Body of pancreas (tissue), 4 donors: ENCODE measurements at regions not wholly inside any gene's neighbourhood (a gene's known extent, or its start where the extent isn't known, plus 50 kb on each side); places are given as distances from the start of the nearest gene placed in this dataset.

Source experiments
- ATAC-seq: fragments of 150-250 bp; one replicate; pipeline ENCODE4 v1.9.1; 2016
- DNase-seq, 4 donors: peaks; one replicate each; pipeline ENCODE4 v3.0.0-alpha.2; 2019
- H3K27ac ChIP-seq, 4 donors: fragments of 200-600 bp; sonication (generic); 1 replicate in 3 of 4; 2 replicates in 1 of 4; pipeline versions ENCODE4 v1.5.1 to v1.6.1; 2016 to 2019; ENCODE audit warnings: mild to moderate bottlenecking in 1 of 4, mixed read lengths in 1 of 4, moderate library complexity in 1 of 4
- H3K27me3 ChIP-seq, 2 donors: fragments of 200-600 bp; sonication (generic); one replicate each; pipeline ENCODE4 v1.6.0; 2016; ENCODE audit warnings: mild to moderate bottlenecking in 1 of 2
- H3K36me3 ChIP-seq, 2 donors: fragments of 200-600 bp; sonication (generic); replicated peaks in 1 of 2; 2 replicates each; pipeline ENCODE4 v1.5.1; 2016; ENCODE audit warnings: low read depth in 2 of 2; ENCODE audit not compliant: insufficient read depth in 1 of 2
- H3K4me1 ChIP-seq: fragments of 200-600 bp; sonication (generic); one replicate; pipeline ENCODE4 v1.6.0; 2016
- H3K4me3 ChIP-seq, 2 donors: fragments of 200-600 bp; sonication (generic); 1 replicate in 1 of 2; 2 replicates in 1 of 2; pipeline ENCODE4 v1.5.1; 2016 to 2019
- H3K9me3 ChIP-seq, 3 donors: fragments of 200-600 bp; sonication (generic); 1 replicate in 2 of 3; 2 replicates in 1 of 3; pipeline ENCODE4 v1.5.1; 2016
- POLR2A ChIP-seq, 3 donors: fragments of 450-650 bp; IDR thresholded peaks; one replicate each; pipeline ENCODE4 v1.6.1; 2016; ENCODE audit warnings: antibody characterized with exemption in 3 of 3, mild to moderate bottlenecking in 2 of 3
- WGBS, 2 donors: methylation state at CpG; one replicate each; pipeline ENCODE4 v1.1.5; 2017; 5-methylcytosine and 5-hydroxymethylcytosine counted together
- intact Hi-C: fragments of 100-400 bp; cut with DNase I; formaldehyde crosslinking; loops from one replicate; pipeline ENCODE4 v1.15.1; 2023
- TF ChIP-seq, protein P1 (sequence below), 7 experiments: fragments of 450-650 bp in 4 of 7; fragments of 200-600 bp in 3 of 7; sonication (generic) in 3 of 7; IDR thresholded peaks; one replicate each; pipeline ENCODE4 v1.5.1; 2016 to 2019; ENCODE audit warnings: antibody characterized with exemption in 7 of 7

GRCh38 chr3:40704224-40704623 lies 179.5 kb downstream of the ZNF621 start:
- TF ChIP-seq, protein P1, sequence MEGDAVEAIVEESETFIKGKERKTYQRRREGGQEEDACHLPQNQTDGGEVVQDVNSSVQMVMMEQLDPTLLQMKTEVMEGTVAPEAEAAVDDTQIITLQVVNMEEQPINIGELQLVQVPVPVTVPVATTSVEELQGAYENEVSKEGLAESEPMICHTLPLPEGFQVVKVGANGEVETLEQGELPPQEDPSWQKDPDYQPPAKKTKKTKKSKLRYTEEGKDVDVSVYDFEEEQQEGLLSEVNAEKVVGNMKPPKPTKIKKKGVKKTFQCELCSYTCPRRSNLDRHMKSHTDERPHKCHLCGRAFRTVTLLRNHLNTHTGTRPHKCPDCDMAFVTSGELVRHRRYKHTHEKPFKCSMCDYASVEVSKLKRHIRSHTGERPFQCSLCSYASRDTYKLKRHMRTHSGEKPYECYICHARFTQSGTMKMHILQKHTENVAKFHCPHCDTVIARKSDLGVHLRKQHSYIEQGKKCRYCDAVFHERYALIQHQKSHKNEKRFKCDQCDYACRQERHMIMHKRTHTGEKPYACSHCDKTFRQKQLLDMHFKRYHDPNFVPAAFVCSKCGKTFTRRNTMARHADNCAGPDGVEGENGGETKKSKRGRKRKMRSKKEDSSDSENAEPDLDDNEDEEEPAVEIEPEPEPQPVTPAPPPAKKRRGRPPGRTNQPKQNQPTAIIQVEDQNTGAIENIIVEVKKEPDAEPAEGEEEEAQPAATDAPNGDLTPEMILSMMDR (IDR thresholded peaks at IDR 0.05), result no peak
- TF ChIP-seq POLR2A (IDR thresholded peaks at IDR 0.05), result no peak
- ATAC-seq, result no peak
- intact Hi-C loops, result no loop called here

DNA sequence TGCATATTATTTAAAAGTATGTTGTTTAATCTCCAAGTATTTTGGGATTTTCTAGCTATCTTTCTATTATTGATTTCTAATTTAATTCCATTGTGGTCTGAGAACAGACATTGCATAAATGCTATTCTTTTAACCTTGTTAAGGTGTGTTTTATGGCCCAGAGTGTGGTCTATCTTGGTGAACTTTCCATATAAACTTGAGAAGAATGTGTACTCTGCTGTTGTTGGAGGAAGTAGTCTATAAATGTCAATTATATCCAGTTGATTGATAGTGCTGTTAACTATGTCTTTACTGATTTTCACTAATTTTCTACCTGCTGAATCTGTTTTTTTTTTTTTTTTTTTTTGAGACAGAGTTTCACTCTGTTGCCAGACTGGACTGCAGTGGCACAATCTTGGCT lies 180.9 kb downstream of the ZNF621 start:
- no peak for TF ChIP-seq POLR2A (IDR thresholded peaks at IDR 0.05)
- TF ChIP-seq, protein P1 (IDR thresholded peaks at IDR 0.05), result no peak
- no peaks in the 10 kb centered on the region for H3K4me1 ChIP-seq
- DNase-seq, result no peak
- no peak overlapping the region for H3K4me3 ChIP-seq
- no peaks in the 10 kb centered on the region for H3K36me3 ChIP-seq
- H3K27me3 ChIP-seq, result no peaks in the 10 kb centered on the region
- intact Hi-C loops, result no loop called here
- no peak overlapping the region for H3K27ac ChIP-seq
- ATAC-seq, result no peak
- peaks cover 0 to 4% (median 0%) of the 10 kb centered on the region in 3 donors for H3K9me3 ChIP-seq

More at GRCh38 chr3:40704224-40704623, 179.5 kb downstream of the ZNF621 start:
- H3K27ac ChIP-seq, result no peak overlapping the region
- H3K4me3 ChIP-seq, result no peak overlapping the region
- no peaks in the 10 kb centered on the region for H3K36me3 ChIP-seq
- peaks cover 0 to 7% (median 0%) of the 10 kb centered on the region in 3 donors for H3K9me3 ChIP-seq
- no peaks in the 10 kb centered on the region for H3K27me3 ChIP-seq
- WGBS, 2 donors, result 53% methylated on average over 1 of the region's 1 CpG
- H3K4me1 ChIP-seq, result no peaks in the 10 kb centered on the region
- DNase-seq, result no peak

DNA sequence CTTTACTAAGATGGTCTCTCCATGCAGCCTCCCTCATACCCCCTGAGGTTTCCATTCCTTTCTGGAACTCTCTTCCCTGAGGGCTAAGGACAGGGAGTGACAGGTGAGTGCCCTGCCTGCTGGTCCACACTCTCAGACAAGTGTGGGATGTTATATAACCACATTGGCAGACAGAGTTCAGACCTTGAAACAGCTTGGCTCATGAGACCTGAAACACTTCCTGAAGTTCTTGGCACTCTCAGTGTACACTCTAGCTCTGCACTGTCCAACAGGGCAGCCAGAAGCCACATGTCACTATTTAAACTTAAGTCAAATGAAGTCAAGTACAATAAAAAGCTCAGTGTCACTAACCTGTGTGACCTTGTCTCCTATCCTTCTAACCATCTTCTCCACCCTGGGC lies 188.5 kb downstream of the ZNF621 start:
- no peaks in the 10 kb centered on the region for H3K9me3 ChIP-seq
- peaks cover 6% of the 10 kb centered on the region for H3K4me1 ChIP-seq
- TF ChIP-seq, protein P1 (IDR thresholded peaks at IDR 0.05), result no peak
- TF ChIP-seq POLR2A (IDR thresholded peaks at IDR 0.05), result no peak
- no peak overlapping the region for H3K27ac ChIP-seq
- ATAC-seq, result peak; percentile 73
- peak in 3 of 4 donors; percentile 32 to 42 (median 40) for DNase-seq
- H3K4me3 ChIP-seq, result no peak overlapping the region
- intact Hi-C loops, result no loop called here
- no peaks in the 10 kb centered on the region for H3K27me3 ChIP-seq
- H3K36me3 ChIP-seq, result no peaks in the 10 kb centered on the region

DNA sequence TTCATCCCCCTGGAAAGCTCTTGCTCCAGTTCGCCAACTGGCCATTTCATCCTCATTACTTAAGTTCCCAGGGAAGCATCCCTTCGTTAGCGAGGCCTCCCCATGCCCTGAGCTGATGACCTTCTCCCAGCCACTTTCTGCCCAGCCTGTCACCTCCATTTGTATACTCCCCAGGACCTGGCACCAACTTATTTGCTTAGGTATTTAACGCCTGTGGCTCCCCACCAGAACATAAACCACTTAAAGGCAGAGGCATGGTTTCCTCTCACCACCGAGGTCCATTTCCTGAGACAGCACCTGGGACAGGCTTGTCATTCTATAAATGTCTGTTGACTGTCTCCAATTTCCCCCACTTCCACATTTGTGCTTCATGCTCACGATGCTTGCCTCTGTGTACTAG lies 189.0 kb downstream of the ZNF621 start:
- Histone ChIP-seq H3K36me3 (no peaks in the 10 kb centered on the region), H3K4me1 (peaks cover 6% of the 10 kb centered on the region), H3K9me3 (no peaks in the 10 kb centered on the region), H3K27ac (no peak overlapping the region), H3K4me3 (no peak overlapping the region), H3K27me3 (no peaks in the 10 kb centered on the region)
- TF ChIP-seq, protein P1 (IDR thresholded peaks at IDR 0.05), result no peak
- TF ChIP-seq POLR2A (IDR thresholded peaks at IDR 0.05), result no peak
- WGBS, 2 donors, result 63 to 74% methylated on average over 6 of the region's 6 CpGs
- no peak for DNase-seq
- intact Hi-C loops, result no loop called here
- ATAC-seq, result no peak

DNA sequence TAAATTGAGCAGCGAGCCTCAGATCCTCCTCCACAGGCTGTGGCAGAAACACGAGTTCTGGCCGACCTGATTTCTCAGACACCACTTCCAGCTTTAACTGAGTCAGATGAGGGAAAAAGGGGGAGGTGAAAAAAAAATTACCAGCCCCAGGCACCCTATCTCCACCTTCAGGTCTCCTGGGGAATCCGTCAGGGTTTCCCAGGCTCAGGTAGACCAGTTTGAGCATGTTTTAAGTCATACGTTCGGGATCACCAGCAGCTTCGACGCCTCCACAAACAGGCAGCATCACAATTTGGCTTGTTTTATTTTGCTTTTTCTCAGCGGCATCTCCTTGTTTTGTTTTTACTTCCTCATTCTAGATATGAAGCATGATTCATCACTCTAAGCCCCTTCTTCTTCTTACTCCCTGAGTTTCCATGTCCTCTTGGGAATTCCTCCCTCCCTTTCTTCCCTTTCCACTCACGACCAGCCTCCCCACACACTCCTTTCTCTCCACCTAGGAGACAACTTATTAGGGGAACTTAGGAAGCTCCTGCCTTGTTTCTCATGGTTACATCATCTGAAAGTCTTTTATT lies 190.1 kb downstream of the ZNF621 start:
- Histone ChIP-seq H3K9me3 (no peaks in the 10 kb centered on the region), H3K36me3 (no peaks in the 10 kb centered on the region), H3K27ac (no peak overlapping the region), H3K27me3 (no peaks in the 10 kb centered on the region), H3K4me1 (peaks cover 9% of the 10 kb centered on the region), H3K4me3 (no peak overlapping the region)
- TF ChIP-seq, protein P1 (IDR thresholded peaks at IDR 0.05), result no peak
- TF ChIP-seq POLR2A (IDR thresholded peaks at IDR 0.05), result no peak
- no peak for DNase-seq
- intact Hi-C loops, result no loop called here
- ATAC-seq, result no peak
- 75 to 82% methylated on average over 10 of the region's 10 CpGs for WGBS, 2 donors
